ENCODE measurements at regions not wholly inside any gene's neighbourhood (a gene's known extent, or its start where the extent isn't known, plus 50 kb on each side); places are given as distances from the start of the nearest gene placed in this dataset.

DNA sequence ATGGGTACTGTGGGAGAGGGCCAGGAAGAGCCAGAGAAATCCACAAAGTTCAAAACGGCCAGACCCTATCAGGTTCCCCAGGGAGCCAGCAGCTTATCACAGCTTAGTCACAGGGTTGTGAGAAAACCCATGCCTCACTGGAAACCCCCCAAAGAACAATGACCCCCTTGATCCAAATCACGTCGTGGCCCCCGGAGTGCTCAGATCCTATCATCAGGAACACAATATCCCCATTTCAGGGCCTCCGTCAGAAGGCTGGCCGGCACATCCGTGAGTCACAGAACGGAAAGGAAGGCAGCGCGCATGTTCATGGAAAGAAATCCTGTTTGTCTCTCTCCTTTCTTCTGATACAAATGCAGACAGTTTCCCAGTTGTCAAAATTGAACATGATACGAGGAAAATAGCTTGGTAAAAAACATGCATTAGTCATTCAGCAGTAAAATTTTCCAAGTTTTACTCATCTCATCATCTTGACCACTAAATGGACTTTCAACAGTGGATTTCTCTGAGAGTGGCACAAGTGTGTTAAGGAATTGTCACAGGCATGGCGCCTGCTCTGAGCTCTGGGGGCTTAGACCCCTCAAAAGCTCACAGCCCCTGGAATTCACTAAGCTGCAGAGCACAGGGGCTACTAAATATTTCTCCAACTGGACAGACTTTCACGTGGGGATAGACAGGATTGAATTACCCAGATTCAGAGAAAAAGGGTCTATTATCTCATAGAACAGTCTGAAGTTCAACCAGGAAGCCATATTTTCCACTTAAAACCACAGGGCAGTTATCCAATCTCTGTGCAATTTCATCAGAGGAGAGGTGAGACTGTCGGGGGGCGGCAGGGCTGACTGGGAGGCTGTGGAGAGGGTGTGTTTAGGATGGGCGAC is 124.8 kb downstream of the RIPK4 start:
- Mint-ChIP-seq H3K27ac (ENCODE audit: unreplicated experiment) (peak overlapping the region; percentile 98), H3K4me3 (ENCODE audit: unreplicated experiment) (peak overlapping the region; percentile 51), H3K36me3 (ENCODE audit: low read depth) (no peaks in the 10 kb centered on the region), H3K27me3 (ENCODE audit: low read depth) (no peaks in the 10 kb centered on the region), H3K9me3 (ENCODE audit: low read depth) (peaks cover 3% of the 10 kb centered on the region), H3K4me1 (ENCODE audit: low read depth) (peaks cover 42% of the 10 kb centered on the region)
- TF ChIP-seq, protein P1, sequence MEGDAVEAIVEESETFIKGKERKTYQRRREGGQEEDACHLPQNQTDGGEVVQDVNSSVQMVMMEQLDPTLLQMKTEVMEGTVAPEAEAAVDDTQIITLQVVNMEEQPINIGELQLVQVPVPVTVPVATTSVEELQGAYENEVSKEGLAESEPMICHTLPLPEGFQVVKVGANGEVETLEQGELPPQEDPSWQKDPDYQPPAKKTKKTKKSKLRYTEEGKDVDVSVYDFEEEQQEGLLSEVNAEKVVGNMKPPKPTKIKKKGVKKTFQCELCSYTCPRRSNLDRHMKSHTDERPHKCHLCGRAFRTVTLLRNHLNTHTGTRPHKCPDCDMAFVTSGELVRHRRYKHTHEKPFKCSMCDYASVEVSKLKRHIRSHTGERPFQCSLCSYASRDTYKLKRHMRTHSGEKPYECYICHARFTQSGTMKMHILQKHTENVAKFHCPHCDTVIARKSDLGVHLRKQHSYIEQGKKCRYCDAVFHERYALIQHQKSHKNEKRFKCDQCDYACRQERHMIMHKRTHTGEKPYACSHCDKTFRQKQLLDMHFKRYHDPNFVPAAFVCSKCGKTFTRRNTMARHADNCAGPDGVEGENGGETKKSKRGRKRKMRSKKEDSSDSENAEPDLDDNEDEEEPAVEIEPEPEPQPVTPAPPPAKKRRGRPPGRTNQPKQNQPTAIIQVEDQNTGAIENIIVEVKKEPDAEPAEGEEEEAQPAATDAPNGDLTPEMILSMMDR (IDR thresholded peaks at IDR 0.05): no peak
- DNase-seq (ENCODE audit: low spot score): no peak

DNA sequence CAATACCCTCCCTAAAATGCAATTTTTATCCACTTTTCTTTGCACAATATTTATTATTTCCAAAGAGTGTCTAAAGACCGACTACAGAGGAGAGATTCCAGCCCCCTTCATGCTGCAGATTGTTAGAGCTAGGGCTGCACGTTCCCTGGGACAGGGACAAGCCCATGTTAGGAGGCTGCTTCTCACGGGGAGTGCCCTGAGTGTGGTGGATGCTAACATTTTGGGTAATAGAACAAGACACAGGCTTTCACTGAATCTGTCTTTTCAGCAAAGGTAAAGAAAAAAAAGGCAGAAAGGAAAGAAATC is 125.4 kb downstream of the RIPK4 start:
- DNase-seq (ENCODE audit: low spot score): no peak
- H3K27me3 Mint-ChIP-seq (ENCODE audit: low read depth): no peaks in the 10 kb centered on the region
- no peaks in the 10 kb centered on the region for H3K36me3 Mint-ChIP-seq (ENCODE audit: low read depth)
- peak overlapping the region; percentile 98 for H3K27ac Mint-ChIP-seq (ENCODE audit: unreplicated experiment)
- H3K4me1 Mint-ChIP-seq (ENCODE audit: low read depth): peaks cover 42% of the 10 kb centered on the region
- H3K4me3 Mint-ChIP-seq (ENCODE audit: unreplicated experiment): peak overlapping the region; percentile 51
- TF ChIP-seq, protein P1 (IDR thresholded peaks at IDR 0.05): no peak
- peaks cover 3% of the 10 kb centered on the region for H3K9me3 Mint-ChIP-seq (ENCODE audit: low read depth)

DNA sequence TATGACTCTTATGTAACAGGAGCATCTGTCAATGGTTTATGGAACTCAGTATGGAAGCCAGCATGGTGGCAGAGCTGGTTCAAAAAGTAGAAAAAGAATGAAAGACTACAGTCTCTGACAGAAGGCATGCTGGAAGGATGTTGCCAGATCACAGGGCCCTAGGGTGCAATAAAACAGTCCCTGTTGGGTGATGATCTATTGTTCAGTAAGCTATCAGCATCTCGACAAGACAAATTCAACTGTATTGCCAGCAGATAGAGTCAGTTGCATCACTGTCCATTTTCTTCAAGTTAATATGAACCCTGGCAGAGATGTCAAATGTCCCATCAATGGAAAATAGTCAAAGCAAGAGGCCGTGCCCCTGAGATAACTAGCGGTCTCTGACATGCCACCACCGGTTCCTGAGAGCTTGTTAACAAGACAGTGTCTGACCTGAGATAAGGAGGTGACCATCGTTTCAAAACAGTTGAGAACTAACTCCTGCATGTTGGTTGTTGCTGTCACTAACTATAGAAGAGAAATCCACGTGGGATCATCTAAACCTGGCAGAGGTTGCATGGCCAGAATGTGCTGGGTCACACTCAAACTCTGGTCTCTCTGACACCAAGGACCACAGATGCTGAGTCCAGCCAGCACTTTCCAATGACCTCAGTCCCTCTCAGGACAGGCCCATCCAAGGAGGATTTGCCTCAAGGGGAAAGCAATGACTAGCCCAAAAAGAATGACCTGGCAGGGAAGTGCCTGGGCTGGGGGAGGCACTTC is 125.9 kb downstream of the RIPK4 start:
- H3K27ac Mint-ChIP-seq (ENCODE audit: unreplicated experiment): peak overlapping the region; percentile 98
- H3K9me3 Mint-ChIP-seq (ENCODE audit: low read depth): peaks cover 3% of the 10 kb centered on the region
- H3K27me3 Mint-ChIP-seq (ENCODE audit: low read depth): no peaks in the 10 kb centered on the region
- no peaks in the 10 kb centered on the region for H3K36me3 Mint-ChIP-seq (ENCODE audit: low read depth)
- no peak for DNase-seq (ENCODE audit: low spot score)
- H3K4me3 Mint-ChIP-seq (ENCODE audit: unreplicated experiment): no peak overlapping the region
- TF ChIP-seq, protein P1 (IDR thresholded peaks at IDR 0.05): no peak
- H3K4me1 Mint-ChIP-seq (ENCODE audit: low read depth): peaks cover 42% of the 10 kb centered on the region

DNA sequence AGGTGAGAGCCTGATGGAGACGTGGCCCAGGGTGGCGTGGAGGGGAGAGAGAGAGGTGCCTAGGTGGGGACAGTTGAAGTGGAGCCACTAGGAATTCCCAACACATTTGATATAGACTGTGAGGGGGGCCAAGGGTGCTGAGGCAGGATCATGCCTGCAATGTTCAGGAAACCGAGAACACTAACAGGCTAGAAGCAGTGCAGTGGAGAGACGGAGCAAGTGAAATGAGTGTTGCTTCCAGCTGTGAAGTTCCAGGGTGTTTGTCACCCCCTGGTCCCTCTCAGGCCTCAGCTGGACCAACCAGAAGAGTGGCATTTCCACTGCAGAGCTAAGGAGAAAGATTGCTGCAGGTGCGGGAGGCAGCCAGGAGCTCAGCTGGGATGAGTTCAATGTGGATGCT is 127.1 kb downstream of the RIPK4 start:
- Mint-ChIP-seq H3K36me3 (ENCODE audit: low read depth) (no peaks in the 10 kb centered on the region), H3K27ac (ENCODE audit: unreplicated experiment) (no peak overlapping the region), H3K9me3 (ENCODE audit: low read depth) (peaks cover 7% of the 10 kb centered on the region), H3K4me3 (ENCODE audit: unreplicated experiment) (no peak overlapping the region), H3K27me3 (ENCODE audit: low read depth) (no peaks in the 10 kb centered on the region), H3K4me1 (ENCODE audit: low read depth) (peaks cover 47% of the 10 kb centered on the region)
- no peak for DNase-seq (ENCODE audit: low spot score)
- TF ChIP-seq, protein P1 (IDR thresholded peaks at IDR 0.05): no peak

DNA sequence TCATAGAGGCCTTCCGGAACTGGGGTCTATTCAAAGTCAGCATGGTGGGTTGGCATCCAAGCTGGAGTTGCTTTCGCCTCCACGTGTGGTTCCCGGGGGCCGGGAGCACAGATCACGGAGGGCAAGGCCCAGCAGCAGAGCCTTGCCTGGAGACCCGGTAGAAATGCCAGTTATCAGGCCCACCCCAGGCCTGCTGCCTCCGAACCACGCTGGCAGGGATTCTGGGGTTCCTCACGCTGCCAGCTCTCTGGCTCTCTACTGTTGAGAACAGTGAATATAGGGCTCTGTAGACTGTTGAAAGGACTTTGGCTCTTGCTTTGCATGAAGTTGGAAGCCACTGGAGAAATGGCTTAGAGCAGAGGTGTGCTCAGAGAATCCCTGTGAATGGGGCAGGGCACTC is 127.5 kb downstream of the RIPK4 start:
- H3K27ac Mint-ChIP-seq (ENCODE audit: unreplicated experiment): no peak overlapping the region
- H3K4me1 Mint-ChIP-seq (ENCODE audit: low read depth): peaks cover 52% of the 10 kb centered on the region
- H3K36me3 Mint-ChIP-seq (ENCODE audit: low read depth): no peaks in the 10 kb centered on the region
- H3K27me3 Mint-ChIP-seq (ENCODE audit: low read depth): no peaks in the 10 kb centered on the region
- peaks cover 7% of the 10 kb centered on the region for H3K9me3 Mint-ChIP-seq (ENCODE audit: low read depth)
- TF ChIP-seq, protein P1 (IDR thresholded peaks at IDR 0.05): no peak
- DNase-seq (ENCODE audit: low spot score): no peak
- no peak overlapping the region for H3K4me3 Mint-ChIP-seq (ENCODE audit: unreplicated experiment)
